ENCODE measurements at regions not wholly inside any gene's neighbourhood (a gene's known extent, or its start where the extent isn't known, plus 50 kb on each side); places are given as distances from the start of the nearest gene placed in this dataset.

- Histone ChIP-seq H3K27me3 (replicated peaks; ENCODE audit: insufficient read depth, low read length) (no peaks in the 10 kb centered on the region), H3K9me2 (replicated peaks; ENCODE audit: insufficient read depth, low read length) (no peaks in the 10 kb centered on the region), H3K4me3 (ENCODE audit: low read length) (no peak overlapping the region), H4K20me1 (ENCODE audit: insufficient read depth, low read length) (no peaks in the 10 kb centered on the region), H2AFZ (ENCODE audit: low read length) (no peak overlapping the region), H3K4me2 (ENCODE audit: low read depth, low read length) (no peak overlapping the region), H3K36me3 (replicated peaks; ENCODE audit: insufficient read depth, low read length) (no peaks in the 10 kb centered on the region), H3K79me2 (ENCODE audit: low read length) (no peaks in the 10 kb centered on the region), H3K9ac (ENCODE audit: low read length) (no peak overlapping the region), H3F3A (ENCODE audit: insufficient read depth, low read length) (no peaks in the 10 kb centered on the region), H3K27ac (ENCODE audit: low read length) (no peak overlapping the region), H3K4me1 (ENCODE audit: low read length) (no peaks in the 10 kb centered on the region), H3K9me3 (replicated peaks; ENCODE audit: insufficient read depth, low read length) (no peaks in the 10 kb centered on the region)
- no peak for TF ChIP-seq EZH2phosphoT487 (IDR thresholded peaks at IDR 0.05; ENCODE audit: low read length)
- no peak for TF ChIP-seq EZH2 (optimal IDR thresholded peaks at IDR 0.05; ENCODE audit: low read depth, low read length)
- no peak for TF ChIP-seq CTCF (IDR thresholded peaks at IDR 0.05; ENCODE audit: low read length)
- DNase-seq, result no peak
Observed at GRCh38 chr1:187415065-187415464, 586.3 kb downstream of the PLA2G4A start.

GRCh38 chr1:187417520-187417919, 588.8 kb downstream of the PLA2G4A start:
- Histone ChIP-seq H3K27ac (ENCODE audit: low read length) (no peak overlapping the region), H3K4me3 (ENCODE audit: low read length) (no peak overlapping the region), H4K20me1 (ENCODE audit: insufficient read depth, low read length) (no peaks in the 10 kb centered on the region), H3F3A (ENCODE audit: insufficient read depth, low read length) (no peaks in the 10 kb centered on the region), H3K27me3 (replicated peaks; ENCODE audit: insufficient read depth, low read length) (no peaks in the 10 kb centered on the region), H3K36me3 (replicated peaks; ENCODE audit: insufficient read depth, low read length) (no peaks in the 10 kb centered on the region), H3K9me3 (replicated peaks; ENCODE audit: insufficient read depth, low read length) (no peaks in the 10 kb centered on the region), H2AFZ (ENCODE audit: low read length) (no peak overlapping the region), H3K79me2 (ENCODE audit: low read length) (no peaks in the 10 kb centered on the region), H3K9me2 (replicated peaks; ENCODE audit: insufficient read depth, low read length) (no peaks in the 10 kb centered on the region), H3K4me1 (ENCODE audit: low read length) (no peaks in the 10 kb centered on the region), H3K9ac (ENCODE audit: low read length) (no peak overlapping the region), H3K4me2 (ENCODE audit: low read depth, low read length) (no peak overlapping the region)
- no peak for TF ChIP-seq EZH2phosphoT487 (IDR thresholded peaks at IDR 0.05; ENCODE audit: low read length)
- no peak for TF ChIP-seq EZH2 (optimal IDR thresholded peaks at IDR 0.05; ENCODE audit: low read depth, low read length)
- no peak for DNase-seq

GRCh38 chr1:187433598-187433997, 604.8 kb downstream of the PLA2G4A start:
- Histone ChIP-seq H3K9me3 (replicated peaks; ENCODE audit: insufficient read depth, low read length) (no peaks in the 10 kb centered on the region), H3K79me2 (ENCODE audit: low read length) (no peaks in the 10 kb centered on the region), H3K27me3 (replicated peaks; ENCODE audit: insufficient read depth, low read length) (no peaks in the 10 kb centered on the region), H3K27ac (ENCODE audit: low read length) (no peak overlapping the region), H3F3A (ENCODE audit: insufficient read depth, low read length) (no peaks in the 10 kb centered on the region), H4K20me1 (ENCODE audit: insufficient read depth, low read length) (no peaks in the 10 kb centered on the region), H3K4me3 (ENCODE audit: low read length) (no peak overlapping the region), H3K36me3 (replicated peaks; ENCODE audit: insufficient read depth, low read length) (no peaks in the 10 kb centered on the region), H3K4me1 (ENCODE audit: low read length) (no peaks in the 10 kb centered on the region), H2AFZ (ENCODE audit: low read length) (no peak overlapping the region), H3K4me2 (ENCODE audit: low read depth, low read length) (no peak overlapping the region), H3K9me2 (replicated peaks; ENCODE audit: insufficient read depth, low read length) (no peaks in the 10 kb centered on the region), H3K9ac (ENCODE audit: low read length) (no peak overlapping the region)
- TF ChIP-seq EZH2phosphoT487 (IDR thresholded peaks at IDR 0.05; ENCODE audit: low read length) (no peak), EZH2 (optimal IDR thresholded peaks at IDR 0.05; ENCODE audit: low read depth, low read length) (no peak), CTCF (IDR thresholded peaks at IDR 0.05; ENCODE audit: low read length) (no peak)
- no peak for DNase-seq

- Histone ChIP-seq H3K9me2 (replicated peaks; ENCODE audit: insufficient read depth, low read length) (no peaks in the 10 kb centered on the region), H4K20me1 (ENCODE audit: insufficient read depth, low read length) (no peaks in the 10 kb centered on the region), H3F3A (ENCODE audit: insufficient read depth, low read length) (no peaks in the 10 kb centered on the region), H3K9ac (ENCODE audit: low read length) (no peak overlapping the region), H3K4me2 (ENCODE audit: low read depth, low read length) (no peak overlapping the region), H3K79me2 (ENCODE audit: low read length) (no peaks in the 10 kb centered on the region), H3K36me3 (replicated peaks; ENCODE audit: insufficient read depth, low read length) (no peaks in the 10 kb centered on the region), H3K4me1 (ENCODE audit: low read length) (no peaks in the 10 kb centered on the region), H3K27me3 (replicated peaks; ENCODE audit: insufficient read depth, low read length) (no peaks in the 10 kb centered on the region), H3K4me3 (ENCODE audit: low read length) (no peak overlapping the region), H3K9me3 (replicated peaks; ENCODE audit: insufficient read depth, low read length) (no peaks in the 10 kb centered on the region), H2AFZ (ENCODE audit: low read length) (no peak overlapping the region), H3K27ac (ENCODE audit: low read length) (no peak overlapping the region)
- no peak for TF ChIP-seq EZH2 (optimal IDR thresholded peaks at IDR 0.05; ENCODE audit: low read depth, low read length)
- no peak for DNase-seq
Observed at GRCh38 chr1:187442603-187443002, 613.9 kb downstream of the PLA2G4A start.

All from MM.1S (cell line).